HL-60 (cell line): ENCODE measurements at regions not wholly inside any gene's neighbourhood (a gene's known extent, or its start where the extent isn't known, plus 50 kb on each side); places are given as distances from the start of the nearest gene placed in this dataset.

Experiments used
- DNase-seq, 2 experiments: peaks; one replicate each; pipeline ENCODE4 v3.0.0-alpha.2; 2010 to 2020; ENCODE audit warnings: low read depth in 1 of 2, low spot score in 1 of 2
- H3K27ac ChIP-seq: fragments of 250-450 bp; sonication (Bioruptor Pico); replicated peaks from 2 replicates; pipeline ENCODE4 v1.5.1; 2020; ENCODE audit warnings: mild to moderate bottlenecking, moderate library complexity
- H3K27me3 ChIP-seq: fragments of 250-450 bp; sonication (Bioruptor Pico); 2 replicates; pipeline ENCODE4 v1.5.1; 2021; ENCODE audit warnings: mild to moderate bottlenecking, moderate library complexity; ENCODE audit not compliant: insufficient read depth, poor library complexity, severe bottlenecking
- H3K4me3 ChIP-seq: replicated peaks from 2 replicates; pipeline ENCODE4 v1.5.1; 2011; ENCODE audit warnings: mild to moderate bottlenecking, control low read depth, low read length; ENCODE audit not compliant: insufficient read depth
- CTCF ChIP-seq: IDR thresholded peaks from one replicate; pipeline ENCODE4 v1.5.1; 2011; ENCODE audit warnings: low read length, control low read depth, inconsistent platforms; ENCODE audit not compliant: insufficient read depth
- GABPA ChIP-seq: IDR thresholded peaks from 2 replicates; pipeline ENCODE4 v1.6.1; 2012; ENCODE audit warnings: low read depth
- POLR2AphosphoS5 ChIP-seq: IDR thresholded peaks from 2 replicates; pipeline ENCODE4 v1.6.1; 2012; ENCODE audit warnings: low read depth
- SPI1 ChIP-seq: IDR thresholded peaks from 2 replicates; pipeline ENCODE4 v1.6.1; 2012; ENCODE audit warnings: low read depth, mild to moderate bottlenecking, borderline replicate concordance
- TF ChIP-seq, protein P1 (sequence below): IDR thresholded peaks from 2 replicates; pipeline ENCODE4 v1.6.1; 2012; ENCODE audit warnings: low read depth; ENCODE audit not compliant: insufficient replicate concordance

DNA sequence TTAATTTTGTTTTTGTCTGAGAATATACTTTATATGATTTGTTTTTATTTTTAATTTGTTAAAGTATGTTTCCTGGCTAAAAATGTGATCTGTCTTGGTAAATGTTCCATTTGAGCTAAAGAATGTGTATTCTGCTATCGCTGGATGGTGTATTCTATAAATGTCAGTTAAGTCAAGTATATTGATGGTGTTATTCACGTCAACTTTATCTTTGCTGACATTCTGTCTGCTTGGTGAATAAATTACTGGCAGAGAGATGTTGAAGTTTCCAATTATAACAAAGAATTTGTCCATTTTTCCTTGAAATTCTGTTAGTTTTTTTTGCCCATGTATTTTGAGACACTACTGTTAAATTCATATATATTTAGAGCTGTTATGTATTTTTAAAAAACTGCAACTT is 1131.8 kb upstream of the GJE1 start:
- Histone ChIP-seq H3K4me3 (no peak overlapping the region), H3K27ac (no peak overlapping the region), H3K27me3 (no peaks in the 10 kb centered on the region)
- TF ChIP-seq POLR2AphosphoS5: no peak
- DNase-seq: no peak

GRCh38 chr6:140993515-140993914 is 1139.2 kb upstream of the GJE1 start:
- Histone ChIP-seq H3K4me3 (no peak overlapping the region), H3K27ac (no peak overlapping the region), H3K27me3 (no peaks in the 10 kb centered on the region)
- TF ChIP-seq, protein P1, sequence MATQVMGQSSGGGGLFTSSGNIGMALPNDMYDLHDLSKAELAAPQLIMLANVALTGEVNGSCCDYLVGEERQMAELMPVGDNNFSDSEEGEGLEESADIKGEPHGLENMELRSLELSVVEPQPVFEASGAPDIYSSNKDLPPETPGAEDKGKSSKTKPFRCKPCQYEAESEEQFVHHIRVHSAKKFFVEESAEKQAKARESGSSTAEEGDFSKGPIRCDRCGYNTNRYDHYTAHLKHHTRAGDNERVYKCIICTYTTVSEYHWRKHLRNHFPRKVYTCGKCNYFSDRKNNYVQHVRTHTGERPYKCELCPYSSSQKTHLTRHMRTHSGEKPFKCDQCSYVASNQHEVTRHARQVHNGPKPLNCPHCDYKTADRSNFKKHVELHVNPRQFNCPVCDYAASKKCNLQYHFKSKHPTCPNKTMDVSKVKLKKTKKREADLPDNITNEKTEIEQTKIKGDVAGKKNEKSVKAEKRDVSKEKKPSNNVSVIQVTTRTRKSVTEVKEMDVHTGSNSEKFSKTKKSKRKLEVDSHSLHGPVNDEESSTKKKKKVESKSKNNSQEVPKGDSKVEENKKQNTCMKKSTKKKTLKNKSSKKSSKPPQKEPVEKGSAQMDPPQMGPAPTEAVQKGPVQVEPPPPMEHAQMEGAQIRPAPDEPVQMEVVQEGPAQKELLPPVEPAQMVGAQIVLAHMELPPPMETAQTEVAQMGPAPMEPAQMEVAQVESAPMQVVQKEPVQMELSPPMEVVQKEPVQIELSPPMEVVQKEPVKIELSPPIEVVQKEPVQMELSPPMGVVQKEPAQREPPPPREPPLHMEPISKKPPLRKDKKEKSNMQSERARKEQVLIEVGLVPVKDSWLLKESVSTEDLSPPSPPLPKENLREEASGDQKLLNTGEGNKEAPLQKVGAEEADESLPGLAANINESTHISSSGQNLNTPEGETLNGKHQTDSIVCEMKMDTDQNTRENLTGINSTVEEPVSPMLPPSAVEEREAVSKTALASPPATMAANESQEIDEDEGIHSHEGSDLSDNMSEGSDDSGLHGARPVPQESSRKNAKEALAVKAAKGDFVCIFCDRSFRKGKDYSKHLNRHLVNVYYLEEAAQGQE: no peak
- TF ChIP-seq POLR2AphosphoS5 (no peak), SPI1 (no peak), CTCF (no peak), GABPA (no peak)
- DNase-seq: no peak

- no peak overlapping the region for H3K4me3 ChIP-seq
- no peak overlapping the region for H3K27ac ChIP-seq
- TF ChIP-seq, protein P1: no peak
- TF ChIP-seq CTCF: no peak
- TF ChIP-seq GABPA: no peak
- no peak for TF ChIP-seq POLR2AphosphoS5
- no peak for TF ChIP-seq SPI1
- no peaks in the 10 kb centered on the region for H3K27me3 ChIP-seq
- DNase-seq: no peak
These were observed 1140.0 kb upstream of the GJE1 start for GRCh38 chr6:140992678-140993077.

DNA sequence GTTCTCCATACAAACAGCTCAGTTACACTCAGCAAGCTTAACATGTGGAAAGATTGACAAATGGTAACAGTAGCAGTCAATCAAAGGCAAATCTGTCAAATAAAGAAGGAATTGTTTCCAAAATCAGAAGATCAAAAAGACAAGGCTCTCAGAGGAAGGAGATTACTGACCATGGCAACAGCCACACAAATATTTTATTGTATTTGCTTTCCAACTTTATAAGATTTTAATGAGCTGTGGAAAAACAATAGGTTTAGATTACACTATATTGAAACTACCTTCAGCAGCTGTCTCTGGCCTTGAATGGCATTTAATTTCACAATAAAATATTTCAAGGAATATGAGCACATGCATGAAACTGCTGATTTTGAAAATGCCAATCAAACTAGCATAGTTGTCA is 1143.9 kb upstream of the GJE1 start:
- Histone ChIP-seq H3K27me3 (no peaks in the 10 kb centered on the region), H3K4me3 (no peak overlapping the region), H3K27ac (no peak overlapping the region)
- TF ChIP-seq GABPA: no peak
- no peak for TF ChIP-seq SPI1
- TF ChIP-seq, protein P1: no peak
- no peak for TF ChIP-seq POLR2AphosphoS5
- no peak for TF ChIP-seq CTCF
- no peak for DNase-seq
